A673 (cell line): ENCODE measurements at regions not wholly inside any gene's neighbourhood (a gene's known extent, or its start where the extent isn't known, plus 50 kb on each side); places are given as distances from the start of the nearest gene placed in this dataset.

ENCODE experiments used
- BruUV-seq: library from RNA; stranded (reverse); fragments of 400-500 nt; replicated peaks from 2 replicates; lab custom pipeline; 2021; lab: Mats Ljungman, UMichigan
- CTCF ChIA-PET: fragments of 300-600 bp; sonication (Branson Sonifier 250); formaldehyde crosslinking; loops from one replicate; lab custom pipeline; 2022; ENCODE audit warnings: antibody characterized with exemption; lab: Charles Lee
- POLR2A ChIA-PET: fragments of 300-600 bp; sonication (Branson Sonifier 250); formaldehyde crosslinking; loops from one replicate; lab custom pipeline; 2022; ENCODE audit warnings: antibody characterized with exemption; ENCODE audit not compliant: low non-redundant PET; lab: Charles Lee
- DNase-seq: peaks from one replicate; pipeline ENCODE4 v3.0.0-alpha.2; 2015; ENCODE audit warnings: low spot score
- H3K27ac ChIP-seq: fragments of 200-600 bp; sonication (generic); 2 replicates; pipeline ENCODE4 v1.5.1; 2016; ENCODE audit warnings: mixed run types, low read depth, mild to moderate bottlenecking, mixed read lengths, antibody characterized with exemption, low read length; ENCODE audit not compliant: poor library complexity, severe bottlenecking
- H3K27me3 ChIP-seq: fragments of 200-600 bp; sonication (generic); replicated peaks from 2 replicates; pipeline ENCODE4 v1.6.1; 2017; ENCODE audit warnings: mixed run types, low read depth, mild to moderate bottlenecking, mixed read lengths, antibody characterized with exemption, low read length; ENCODE audit not compliant: insufficient read depth, poor library complexity
- H3K36me3 ChIP-seq: fragments of 200-600 bp; sonication (generic); 2 replicates; pipeline ENCODE4 v1.6.1; 2016; ENCODE audit warnings: mixed run types, mild to moderate bottlenecking, mixed read lengths, antibody characterized with exemption, low read length; ENCODE audit not compliant: insufficient read depth, poor library complexity, severe bottlenecking
- H3K4me1 ChIP-seq: fragments of 200-600 bp; sonication (generic); 2 replicates; pipeline ENCODE4 v1.6.1; 2017; ENCODE audit warnings: mixed run types, mild to moderate bottlenecking, mixed read lengths, antibody characterized with exemption, low read length; ENCODE audit not compliant: insufficient read depth, poor library complexity, severe bottlenecking
- H3K4me3 ChIP-seq: fragments of 200-600 bp; sonication (generic); 2 replicates; pipeline ENCODE4 v1.5.1; 2016; ENCODE audit warnings: low read depth, mixed run types, mild to moderate bottlenecking, mixed read lengths, low read length; ENCODE audit not compliant: poor library complexity, severe bottlenecking
- H3K9me3 ChIP-seq: fragments of 200-600 bp; sonication (generic); 2 replicates; pipeline ENCODE4 v1.6.1; 2016; ENCODE audit warnings: mixed run types, low read depth, mild to moderate bottlenecking, mixed read lengths, antibody characterized with exemption, low read length; ENCODE audit not compliant: poor library complexity, severe bottlenecking
- CTCF ChIP-seq: fragments of 300-800, 200-600 bp; sonication (generic); conservative IDR thresholded peaks from 2 replicates; pipeline ENCODE4 v1.5.1; 2017; ENCODE audit warnings: low read depth, mild to moderate bottlenecking, antibody characterized with exemption, low read length, moderate library complexity, mixed read lengths
- EZH2 ChIP-seq: fragments of 200-600 bp; sonication (generic); IDR thresholded peaks from 2 replicates; pipeline ENCODE4 v1.6.1; 2017; ENCODE audit warnings: borderline replicate concordance, low read depth, mild to moderate bottlenecking, mixed read lengths, antibody characterized with exemption, low read length; ENCODE audit not compliant: poor library complexity, severe bottlenecking
- intact Hi-C: fragments of 100-400 bp; cut with micrococcal nuclease; formaldehyde crosslinking; loops from one replicate; pipeline ENCODE4 v1.10.0; 2022; ENCODE audit not compliant: unreplicated experiment

- no peaks in the 10 kb centered on the region for H3K27me3 ChIP-seq
- H3K27ac ChIP-seq: no peak overlapping the region
- no peak overlapping the region for H3K4me3 ChIP-seq
- no peaks in the 10 kb centered on the region for H3K9me3 ChIP-seq
- intact Hi-C loops: no loop called here
- no peaks in the 10 kb centered on the region for H3K36me3 ChIP-seq
- BruUV-seq: no TSS peak
- no peaks in the 10 kb centered on the region for H3K4me1 ChIP-seq
- POLR2A ChIA-PET: no interaction called here
- no peak for DNase-seq
- CTCF ChIA-PET: no interaction called here
- TF ChIP-seq EZH2 (no peak), CTCF (no peak)
Measured at GRCh38 chr18:54710900-54711281, 117.4 kb upstream of the RAB27B start.

- intact Hi-C loops: no loop called here
- Histone ChIP-seq H3K27me3 (peaks cover 3% of the 10 kb centered on the region), H3K27ac (no peak overlapping the region), H3K9me3 (no peaks in the 10 kb centered on the region), H3K4me3 (no peak overlapping the region), H3K4me1 (no peaks in the 10 kb centered on the region), H3K36me3 (no peaks in the 10 kb centered on the region)
- DNase-seq: no peak
- ChIA-PET CTCF (no interaction called here), POLR2A (no interaction called here)
- TF ChIP-seq EZH2 (no peak), CTCF (no peak)
- no TSS peak for BruUV-seq
Measured at GRCh38 chr18:54712306-54712705, 116.0 kb upstream of the RAB27B start.

GRCh38 chr18:54712758-54713157 is 115.5 kb upstream of the RAB27B start:
- no peaks in the 10 kb centered on the region for H3K9me3 ChIP-seq
- no peak overlapping the region for H3K4me3 ChIP-seq
- no peak overlapping the region for H3K27ac ChIP-seq
- H3K27me3 ChIP-seq: peaks cover 7% of the 10 kb centered on the region
- BruUV-seq: no TSS peak
- POLR2A ChIA-PET: no interaction called here
- H3K4me1 ChIP-seq: no peaks in the 10 kb centered on the region
- CTCF ChIA-PET: no interaction called here
- no peaks in the 10 kb centered on the region for H3K36me3 ChIP-seq
- no peak for DNase-seq
- intact Hi-C loops: no loop called here
- TF ChIP-seq CTCF: no peak
- no peak for TF ChIP-seq EZH2
